HAP-1 (cell line): ENCODE measurements at regions not wholly inside any gene's neighbourhood (a gene's known extent, or its start where the extent isn't known, plus 50 kb on each side); places are given as distances from the start of the nearest gene placed in this dataset.

Experiments
- DNase-seq, 2 experiments: peaks; one replicate each; pipeline ENCODE4 v3.0.0-alpha.2; 2016 to 2020; ENCODE audit warnings: low spot score in 2 of 2
- H3K27me3 ChIP-seq: fragments of 250-450 bp; sonication (Bioruptor Pico); 2 replicates; pipeline ENCODE4 v1.5.1; 2020; ENCODE audit warnings: low read depth, mild to moderate bottlenecking, moderate library complexity
- H3K36me3 ChIP-seq: fragments of 250-450 bp; sonication (Bioruptor Pico); replicated peaks from 2 replicates; pipeline ENCODE4 v1.5.1; 2020; ENCODE audit warnings: mild to moderate bottlenecking
- H3K4me1 ChIP-seq: fragments of 250-450 bp; sonication (Bioruptor Pico); 2 replicates; pipeline ENCODE4 v1.5.1; 2020; ENCODE audit warnings: mild to moderate bottlenecking
- H3K4me3 ChIP-seq: fragments of 250-450 bp; sonication (Bioruptor Pico); 2 replicates; pipeline ENCODE4 v1.5.1; 2020; ENCODE audit warnings: mild to moderate bottlenecking, moderate library complexity
- H3K9me3 ChIP-seq: fragments of 250-450 bp; sonication (Bioruptor Pico); 2 replicates; pipeline ENCODE4 v1.5.1; 2020; ENCODE audit warnings: mild to moderate bottlenecking, moderate library complexity
- in situ Hi-C: fragments of 300-500 bp; cut with MboI; formaldehyde crosslinking; loops from 3 replicates; pipeline ENCODE4 v1.14.3; 2020; ENCODE audit warnings: low sequenced_read_pairs, inconsistent platforms, mixed read lengths

DNA sequence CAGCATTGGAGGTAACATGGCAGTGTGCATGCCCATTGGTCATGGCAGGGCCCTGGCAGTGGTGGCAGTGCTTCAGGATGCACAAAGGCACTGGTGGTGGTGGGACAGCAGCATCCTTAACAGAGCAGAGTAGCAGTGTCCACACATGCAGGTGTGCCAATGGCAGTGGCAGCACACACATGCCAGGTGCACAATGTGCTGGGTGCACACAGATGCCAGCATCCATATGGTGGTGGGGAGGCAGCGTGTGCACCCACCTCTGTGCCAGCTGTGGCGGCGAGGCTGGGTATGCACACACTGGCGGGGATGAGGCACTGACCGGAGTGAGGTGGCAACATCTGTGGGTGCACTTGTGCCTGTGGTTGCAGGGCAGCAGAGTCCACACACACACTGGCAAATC, 150.6 kb downstream of the SI start:
- H3K9me3 ChIP-seq, result no peaks in the 10 kb centered on the region
- in situ Hi-C loops, result no loop called here

DNA sequence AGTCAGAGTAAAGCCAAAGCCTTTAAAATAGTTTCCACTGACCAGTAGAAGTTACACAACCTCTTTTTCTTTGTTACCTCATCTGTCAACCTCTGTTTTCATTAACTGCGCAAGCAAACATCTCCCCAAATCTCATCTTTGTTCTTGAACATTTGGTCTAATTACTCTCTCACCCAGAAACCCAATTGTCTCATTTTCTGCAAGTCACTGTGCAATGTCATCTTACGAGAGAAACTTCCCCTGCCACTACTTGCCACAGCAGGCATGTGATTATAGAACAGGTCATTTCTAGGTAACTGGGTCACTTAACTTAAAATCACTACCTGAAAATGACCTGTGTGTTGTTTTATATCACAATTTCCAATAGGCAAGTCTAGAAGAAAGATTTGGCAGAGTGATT, 159.4 kb downstream of the SI start:
- no peak for DNase-seq
- Histone ChIP-seq H3K9me3 (no peaks in the 10 kb centered on the region), H3K27me3 (no peaks in the 10 kb centered on the region), H3K4me3 (no peak overlapping the region), H3K36me3 (no peaks in the 10 kb centered on the region), H3K4me1 (no peaks in the 10 kb centered on the region)
- in situ Hi-C loops, result no loop called here

More for the DNA sequence above, 150.6 kb downstream of the SI start:
- DNase-seq, result no peak
- no peaks in the 10 kb centered on the region for H3K36me3 ChIP-seq
- H3K4me1 ChIP-seq, result no peaks in the 10 kb centered on the region
- H3K4me3 ChIP-seq, result no peak overlapping the region
- no peaks in the 10 kb centered on the region for H3K27me3 ChIP-seq

DNA sequence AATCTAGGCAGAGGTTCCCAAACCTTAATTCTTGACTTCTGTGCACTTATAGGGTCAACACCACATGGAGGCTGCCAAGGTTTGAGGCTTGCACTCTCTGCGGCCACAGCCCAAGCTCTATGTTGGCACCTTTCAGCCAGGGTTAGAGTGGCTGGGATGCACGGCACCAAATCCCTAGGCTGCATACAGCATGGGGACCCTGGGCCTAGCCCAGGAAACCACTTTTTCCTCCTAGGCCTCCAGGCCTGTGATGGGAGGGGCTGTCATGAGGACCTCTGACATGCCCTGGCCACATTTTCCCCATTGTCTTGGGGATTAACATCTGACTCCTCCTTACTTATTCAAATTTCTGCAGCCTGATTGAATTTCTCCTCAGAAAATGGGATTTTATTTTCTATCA, 165.4 kb downstream of the SI start:
- no peak overlapping the region for H3K4me3 ChIP-seq
- in situ Hi-C loops, result no loop called here
- 0 out of 2 replicates have a peak, but pooled peaks cover 2% of the 10 kb centered on the region for H3K9me3 ChIP-seq
- H3K36me3 ChIP-seq, result no peaks in the 10 kb centered on the region
- DNase-seq, result no peak
- H3K27me3 ChIP-seq, result no peaks in the 10 kb centered on the region
- no peaks in the 10 kb centered on the region for H3K4me1 ChIP-seq

DNA sequence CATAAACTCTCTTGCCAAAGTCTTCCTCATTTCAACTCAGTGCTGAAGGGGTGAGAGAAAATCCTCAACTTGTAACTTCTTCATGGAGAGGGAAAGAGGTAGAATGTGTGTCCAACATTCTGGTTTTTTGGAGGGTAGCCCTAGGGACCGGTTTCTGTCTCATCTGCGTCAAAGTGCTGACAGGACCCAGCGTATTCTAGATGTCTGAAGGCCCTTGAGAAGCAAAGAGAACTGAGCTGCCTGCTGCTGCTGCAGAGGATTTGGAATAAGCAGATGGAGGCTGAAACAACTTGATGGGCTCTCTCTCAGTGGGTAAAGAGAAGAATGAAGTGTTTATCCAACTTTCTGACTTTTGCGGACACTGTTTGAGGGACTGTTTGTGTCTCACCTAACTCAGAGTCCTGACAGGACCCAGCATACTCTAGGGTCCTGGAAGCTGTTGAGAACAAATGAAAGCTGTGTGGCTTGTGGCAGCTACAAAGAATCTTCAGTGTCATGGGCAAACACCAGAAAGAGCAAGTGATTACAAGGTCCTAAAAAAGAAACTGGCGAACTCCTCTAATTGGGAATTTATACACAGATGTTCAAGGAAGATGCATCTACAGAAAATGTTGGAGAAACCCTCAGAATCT, 174.4 kb downstream of the SI start:
- no peak for DNase-seq
- Histone ChIP-seq H3K36me3 (no peaks in the 10 kb centered on the region), H3K27me3 (no peaks in the 10 kb centered on the region), H3K4me3 (no peak overlapping the region), H3K9me3 (no peaks in the 10 kb centered on the region), H3K4me1 (peaks cover 7% of the 10 kb centered on the region)
- in situ Hi-C loops, result no loop called here

DNA sequence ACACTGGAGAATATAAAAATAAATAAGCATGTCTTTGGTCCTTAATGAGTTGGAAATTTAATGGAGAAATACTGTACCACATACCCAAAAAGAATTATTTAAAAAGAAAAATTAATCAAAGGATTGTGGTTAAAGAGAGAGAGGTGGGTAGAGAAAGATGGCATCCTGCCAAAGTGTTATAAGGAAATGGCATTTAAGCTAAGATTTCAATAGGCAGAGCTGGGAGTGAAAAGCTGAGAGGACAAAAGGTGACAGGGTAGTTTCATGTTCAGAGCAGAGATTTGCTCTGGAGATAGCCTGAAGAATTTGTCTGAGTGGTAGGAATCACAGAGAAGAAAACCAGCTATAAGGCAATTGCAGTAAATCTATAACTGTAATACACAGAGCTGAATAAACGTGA, 181.0 kb downstream of the SI start:
- Histone ChIP-seq H3K36me3 (no peaks in the 10 kb centered on the region), H3K4me3 (no peak overlapping the region), H3K9me3 (no peaks in the 10 kb centered on the region), H3K4me1 (peaks cover 11% of the 10 kb centered on the region; the same call in 1 of the 2 replicates), H3K27me3 (no peaks in the 10 kb centered on the region)
- in situ Hi-C loops, result no loop called here
- DNase-seq, result peak; percentile 33 to 88

DNA sequence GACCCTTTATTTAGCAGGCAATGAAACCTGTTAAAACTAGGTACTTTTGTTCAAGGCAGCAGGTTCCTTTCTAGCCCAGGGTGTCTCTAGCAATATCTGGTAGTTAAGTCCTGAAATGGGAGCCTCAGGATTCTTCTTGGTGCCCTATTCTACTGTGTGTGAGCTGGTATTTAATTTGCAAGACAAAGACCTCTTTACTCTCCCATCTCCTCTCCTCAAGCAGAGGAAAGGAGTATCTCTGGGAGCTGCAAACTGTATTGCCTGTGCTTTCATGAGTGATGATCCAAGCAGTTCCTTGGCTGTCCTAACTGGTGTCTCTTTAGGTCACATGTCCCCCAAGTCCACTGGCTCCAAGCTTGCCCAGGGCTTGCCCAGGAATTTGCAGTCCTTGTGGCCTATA, 188.2 kb downstream of the SI start:
- in situ Hi-C loops, result no loop called here
- no peaks in the 10 kb centered on the region for H3K9me3 ChIP-seq
- no peaks in the 10 kb centered on the region for H3K27me3 ChIP-seq
- H3K36me3 ChIP-seq, result no peaks in the 10 kb centered on the region
- H3K4me3 ChIP-seq, result no peak overlapping the region
- DNase-seq, result no peak
- H3K4me1 ChIP-seq, result peaks cover 10% of the 10 kb centered on the region; the same call in 1 of the 2 replicates

DNA sequence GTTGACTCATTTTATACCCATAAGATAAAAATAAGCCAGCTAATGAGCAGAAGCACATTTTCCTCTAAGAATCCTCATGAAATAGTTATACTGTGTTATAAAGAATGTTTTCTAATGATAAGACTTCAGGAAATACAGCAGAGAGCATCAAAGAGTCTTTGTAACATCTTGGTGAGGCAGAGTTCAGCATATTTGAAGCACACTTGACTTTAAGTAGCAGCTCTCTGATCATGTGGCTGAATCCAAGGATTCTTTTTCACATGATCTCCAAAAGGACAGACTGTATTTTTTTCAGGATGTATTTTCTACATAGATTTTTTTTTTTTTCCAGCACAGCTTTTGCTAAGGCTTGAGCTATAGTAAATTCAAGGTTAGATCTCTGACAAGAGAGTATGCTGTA, 195.1 kb downstream of the SI start:
- Histone ChIP-seq H3K4me1 (peaks cover 9% of the 10 kb centered on the region), H3K9me3 (no peaks in the 10 kb centered on the region), H3K36me3 (no peaks in the 10 kb centered on the region), H3K4me3 (no peak overlapping the region), H3K27me3 (no peaks in the 10 kb centered on the region)
- in situ Hi-C loops, result no loop called here
- no peak for DNase-seq

DNA sequence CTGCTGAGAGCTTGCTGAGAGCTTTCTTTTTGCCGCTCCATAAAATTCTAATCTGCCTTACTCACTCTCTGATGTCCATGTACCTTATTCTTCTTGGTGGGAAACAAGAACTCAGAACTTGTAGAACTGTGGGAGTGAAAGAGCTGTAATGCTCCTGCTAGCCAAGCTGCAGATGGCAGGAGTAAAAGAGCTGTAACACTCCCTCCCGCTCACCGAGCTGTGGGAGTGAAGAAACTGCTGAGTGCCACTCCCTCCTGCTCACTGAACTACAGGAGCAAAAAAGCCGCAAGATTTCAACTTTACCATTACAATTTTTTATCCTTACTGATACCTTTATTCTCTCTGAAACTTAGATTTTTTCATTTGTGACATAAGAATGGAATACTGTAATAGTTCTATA, 199.1 kb downstream of the SI start:
- no peak overlapping the region for H3K4me3 ChIP-seq
- H3K27me3 ChIP-seq, result no peaks in the 10 kb centered on the region
- in situ Hi-C loops, result no loop called here
- no peaks in the 10 kb centered on the region for H3K36me3 ChIP-seq
- no peak for DNase-seq
- no peaks in the 10 kb centered on the region for H3K9me3 ChIP-seq
- peaks cover 9% of the 10 kb centered on the region for H3K4me1 ChIP-seq

DNA sequence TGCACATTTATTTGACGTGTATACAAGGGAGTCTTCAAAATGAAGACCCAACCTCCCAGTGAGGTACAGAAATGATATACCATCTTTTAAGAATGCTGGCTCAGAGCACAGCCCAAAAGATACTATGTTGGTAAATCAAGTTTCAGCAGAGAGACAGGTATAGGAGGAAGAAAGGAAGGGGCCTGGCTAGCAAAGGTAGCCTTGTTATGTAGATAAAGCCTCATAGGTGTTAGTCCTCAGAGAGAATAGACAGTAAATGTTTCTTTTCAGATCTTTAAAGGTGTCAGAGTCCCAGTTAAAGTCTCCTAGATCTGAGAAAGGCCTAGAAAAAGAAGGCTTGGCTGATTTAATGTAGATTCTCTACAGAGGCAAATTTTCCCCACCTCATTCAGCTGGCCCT, 213.8 kb downstream of the SI start:
- in situ Hi-C loops, result no loop called here
- H3K27me3 ChIP-seq, result no peaks in the 10 kb centered on the region
- no peaks in the 10 kb centered on the region for H3K4me1 ChIP-seq

DNA sequence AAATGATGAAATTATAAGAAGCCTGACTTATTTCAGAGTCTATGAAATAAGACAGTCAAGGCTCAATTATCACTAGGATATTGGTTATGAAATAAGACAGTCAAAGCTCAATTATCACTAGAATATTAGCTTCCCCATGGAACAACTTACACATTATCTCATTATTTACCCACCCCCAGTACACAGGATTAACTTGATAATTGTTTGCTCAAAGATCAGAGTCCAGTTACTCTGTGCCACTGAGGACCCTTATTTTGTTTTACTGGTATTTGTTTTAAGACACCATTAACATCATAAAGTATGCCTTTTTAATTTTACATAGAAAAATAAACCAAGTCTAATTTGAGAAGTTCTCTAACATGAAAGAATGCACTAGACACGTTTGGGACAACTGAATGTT, 225.4 kb downstream of the SI start:
- Histone ChIP-seq H3K4me3 (no peak overlapping the region), H3K9me3 (no peaks in the 10 kb centered on the region), H3K36me3 (no peaks in the 10 kb centered on the region), H3K4me1 (no peaks in the 10 kb centered on the region), H3K27me3 (no peaks in the 10 kb centered on the region)
- in situ Hi-C loops, result no loop called here
- no peak for DNase-seq

More for the DNA sequence above, 213.8 kb downstream of the SI start:
- DNase-seq, result no peak
- no peak overlapping the region for H3K4me3 ChIP-seq
- H3K36me3 ChIP-seq, result no peaks in the 10 kb centered on the region
- H3K9me3 ChIP-seq, result no peaks in the 10 kb centered on the region

DNA sequence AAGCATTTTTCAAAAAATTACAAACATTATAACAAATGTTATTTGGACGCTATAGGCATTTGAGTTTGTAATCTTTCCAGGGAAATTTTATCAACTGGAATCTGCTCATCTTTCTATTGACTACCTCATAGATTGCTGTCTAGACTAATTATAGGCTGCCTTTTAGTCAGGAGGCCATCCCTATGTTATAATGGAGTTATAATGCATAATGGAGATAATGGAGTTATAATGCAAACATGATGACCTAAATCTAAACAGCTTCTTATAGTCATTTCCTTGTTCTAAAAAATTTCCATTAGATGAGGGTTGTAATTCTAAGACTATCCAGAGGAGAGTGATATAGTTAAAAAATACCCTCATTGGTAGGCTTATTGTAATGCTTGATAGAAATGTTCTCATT, 226.4 kb downstream of the SI start:
- H3K27me3 ChIP-seq, result no peaks in the 10 kb centered on the region
- no peaks in the 10 kb centered on the region for H3K9me3 ChIP-seq
- in situ Hi-C loops, result no loop called here
- no peak overlapping the region for H3K4me3 ChIP-seq
- DNase-seq, result no peak
- no peaks in the 10 kb centered on the region for H3K36me3 ChIP-seq
- no peaks in the 10 kb centered on the region for H3K4me1 ChIP-seq

DNA sequence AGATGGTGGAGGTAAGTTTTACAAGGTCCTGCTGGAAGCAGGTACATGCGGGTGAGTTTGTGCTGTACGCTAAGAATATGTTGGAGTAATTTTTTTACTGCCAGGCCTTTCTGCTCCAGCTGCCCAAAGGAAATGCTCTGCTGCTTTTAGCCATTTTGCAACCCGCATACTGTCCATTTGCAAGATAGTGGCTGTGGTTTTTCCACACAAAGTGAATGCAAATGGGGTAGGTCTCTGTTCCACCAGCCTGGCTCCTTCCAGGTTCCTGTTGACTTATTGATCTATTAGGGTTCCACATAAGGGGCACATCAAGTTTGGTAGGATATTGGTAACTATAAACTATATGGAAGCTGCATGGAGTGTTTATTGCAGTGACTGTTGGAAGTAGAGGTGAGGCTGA, 227.1 kb downstream of the SI start:
- peak; percentile 11 to 12 for DNase-seq
- H3K4me1 ChIP-seq, result no peaks in the 10 kb centered on the region
- no peaks in the 10 kb centered on the region for H3K27me3 ChIP-seq
- in situ Hi-C loops, result no loop called here
- H3K4me3 ChIP-seq, result no peak overlapping the region
- no peaks in the 10 kb centered on the region for H3K36me3 ChIP-seq
- H3K9me3 ChIP-seq, result no peaks in the 10 kb centered on the region

DNA sequence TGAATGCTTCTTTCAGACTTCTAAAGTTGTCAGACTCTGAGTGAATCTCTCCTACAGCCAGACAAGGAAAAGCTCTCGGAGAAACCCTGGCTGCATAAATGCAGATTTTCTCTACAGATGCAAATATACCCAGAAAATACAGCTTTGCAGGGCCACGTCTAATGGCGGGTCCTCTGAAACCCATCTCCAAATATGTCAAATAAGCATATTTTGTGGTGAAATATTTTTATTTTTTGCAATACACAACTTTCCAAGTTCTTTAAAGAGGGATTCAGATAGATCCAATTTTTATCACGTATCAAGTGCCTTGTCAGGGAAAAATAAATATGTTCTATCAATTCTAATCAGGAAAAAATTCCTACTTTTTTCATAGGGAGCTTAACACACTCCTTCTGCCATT, 229.4 kb downstream of the SI start:
- Histone ChIP-seq H3K9me3 (no peaks in the 10 kb centered on the region), H3K27me3 (no peaks in the 10 kb centered on the region), H3K4me3 (no peak overlapping the region), H3K4me1 (no peaks in the 10 kb centered on the region), H3K36me3 (no peaks in the 10 kb centered on the region)
- in situ Hi-C loops, result no loop called here
- DNase-seq, result no peak

DNA sequence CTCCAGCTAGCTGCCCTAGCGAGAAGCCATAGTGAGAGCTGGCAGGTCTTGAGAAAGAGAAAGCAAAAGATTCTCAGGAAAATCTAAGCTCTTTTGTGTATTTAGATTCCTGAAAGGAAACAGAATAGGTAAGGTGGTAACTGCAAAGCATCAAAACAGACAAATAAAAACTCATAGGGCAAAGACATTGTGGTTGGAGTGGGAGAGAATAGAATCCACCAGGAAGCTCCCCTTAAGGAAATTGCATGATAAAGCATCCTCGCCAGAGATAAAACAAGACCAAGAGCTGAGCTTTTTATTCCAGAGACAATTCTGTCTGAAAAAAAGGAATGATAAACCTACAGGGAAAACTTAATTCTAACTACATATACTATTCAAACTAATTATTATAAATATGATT, 232.6 kb downstream of the SI start:
- Histone ChIP-seq H3K4me3 (no peak overlapping the region), H3K36me3 (no peaks in the 10 kb centered on the region), H3K9me3 (no peaks in the 10 kb centered on the region), H3K27me3 (no peaks in the 10 kb centered on the region), H3K4me1 (no peaks in the 10 kb centered on the region)
- in situ Hi-C loops, result no loop called here
- no peak for DNase-seq

DNA sequence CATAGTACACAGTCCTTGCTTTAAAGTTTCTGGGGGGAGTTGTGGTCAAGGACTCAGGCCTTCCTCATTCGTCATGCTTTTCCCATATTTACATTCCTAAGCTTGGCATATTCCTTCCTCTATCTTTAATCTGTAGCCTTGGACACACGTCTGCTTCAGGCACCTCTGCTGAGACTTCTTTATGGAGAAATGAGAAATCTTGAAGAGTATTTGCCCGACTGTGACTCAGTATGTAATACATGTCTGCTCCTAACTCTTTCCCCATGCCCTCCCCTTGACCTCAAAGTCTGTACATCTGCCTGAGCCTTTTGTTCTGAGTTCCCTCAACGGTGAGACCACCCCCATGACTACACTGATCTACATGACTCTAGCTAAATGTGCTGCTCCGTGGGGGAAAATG, 246.1 kb downstream of the SI start:
- H3K9me3 ChIP-seq, result no peaks in the 10 kb centered on the region
- no peaks in the 10 kb centered on the region for H3K36me3 ChIP-seq
- in situ Hi-C loops, result no loop called here
- DNase-seq, result no peak
- no peaks in the 10 kb centered on the region for H3K4me1 ChIP-seq
- no peak overlapping the region for H3K4me3 ChIP-seq
- H3K27me3 ChIP-seq, result no peaks in the 10 kb centered on the region
